HG02943 (cell line): ENCODE measurements at regions not wholly inside any gene's neighbourhood (a gene's known extent, or its start where the extent isn't known, plus 50 kb on each side); places are given as distances from the start of the nearest gene placed in this dataset.

ENCODE experiments used
- ATAC-seq: cut with Tn5 transposase; IDR thresholded peaks from one replicate; pipeline ENCODE4 v1.9.1; 2021; ENCODE audit warnings: mild to moderate bottlenecking, low read depth, moderate library complexity; ENCODE audit not compliant: unreplicated experiment

DNA sequence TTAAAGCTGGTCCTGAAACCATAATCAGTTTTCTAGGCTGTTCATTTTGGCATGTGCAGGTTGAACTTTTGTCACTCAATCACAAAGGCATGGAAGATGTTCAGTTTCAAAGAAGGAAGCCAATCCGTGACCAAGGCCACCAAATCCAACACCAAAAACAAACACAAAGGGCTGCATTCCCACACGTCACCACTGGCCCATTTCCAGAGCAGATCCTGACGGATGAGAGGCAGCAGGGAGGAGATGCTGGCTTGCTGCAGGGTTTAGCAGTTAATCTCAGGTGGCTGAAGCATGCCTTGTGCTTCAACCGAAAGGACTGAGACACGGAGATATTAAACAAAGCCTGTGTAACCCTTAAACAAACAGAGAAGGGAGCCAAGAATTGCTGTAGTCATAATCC lies 191.9 kb upstream of the CTAGE1 start:
- ATAC-seq, result no peak

DNA sequence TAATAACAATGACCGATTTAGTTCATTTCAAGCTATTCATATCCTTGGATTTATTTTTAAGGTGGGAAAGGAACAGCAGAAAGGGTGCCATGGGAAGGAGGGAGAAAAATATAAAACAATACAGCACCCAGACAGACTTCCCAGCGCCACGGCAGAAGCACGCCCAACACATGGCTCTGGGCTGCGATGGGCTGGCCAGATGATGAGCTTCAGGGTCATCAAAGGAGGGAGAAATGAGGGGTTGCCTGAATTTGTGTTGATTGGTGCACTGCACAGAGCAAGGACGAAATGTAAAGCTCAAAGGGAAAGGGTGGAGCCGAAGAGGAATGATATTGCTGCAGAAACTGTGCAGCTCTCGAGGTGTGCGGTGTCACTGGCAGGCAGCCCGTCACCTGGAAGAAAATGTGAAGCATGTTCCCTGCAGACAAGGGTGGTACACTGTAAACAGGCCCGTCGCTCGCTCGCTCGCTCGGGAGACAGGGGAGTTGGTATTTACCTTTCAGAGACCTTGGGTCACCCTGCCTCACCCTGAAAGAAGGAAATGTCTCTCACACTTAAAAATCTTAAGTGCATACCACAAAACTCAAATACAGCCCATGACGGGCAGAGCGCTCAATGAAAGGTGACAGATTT lies 195.5 kb upstream of the CTAGE1 start:
- no peak for ATAC-seq

GRCh38 chr18:22613788-22614187 lies 196.1 kb upstream of the CTAGE1 start:
- no peak for ATAC-seq

DNA sequence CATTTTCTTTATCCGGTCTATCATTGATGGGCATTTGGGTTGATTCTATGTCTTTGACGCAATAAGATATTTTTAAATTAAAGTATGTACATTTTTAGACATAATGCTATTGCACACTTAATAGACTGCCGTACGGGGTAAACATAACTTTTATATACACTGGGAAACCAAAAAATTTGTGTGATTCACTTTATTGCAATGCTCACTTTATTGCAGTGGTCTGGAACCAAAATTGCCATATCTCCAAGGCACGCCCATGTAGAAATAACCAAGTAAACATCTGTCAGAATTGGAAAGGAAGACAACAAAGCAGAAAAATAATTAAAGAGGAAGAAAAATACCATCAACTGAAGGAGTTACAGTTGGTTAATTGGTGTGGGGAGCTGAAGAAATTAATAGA lies 205.8 kb upstream of the CTAGE1 start:
- no peak for ATAC-seq

DNA sequence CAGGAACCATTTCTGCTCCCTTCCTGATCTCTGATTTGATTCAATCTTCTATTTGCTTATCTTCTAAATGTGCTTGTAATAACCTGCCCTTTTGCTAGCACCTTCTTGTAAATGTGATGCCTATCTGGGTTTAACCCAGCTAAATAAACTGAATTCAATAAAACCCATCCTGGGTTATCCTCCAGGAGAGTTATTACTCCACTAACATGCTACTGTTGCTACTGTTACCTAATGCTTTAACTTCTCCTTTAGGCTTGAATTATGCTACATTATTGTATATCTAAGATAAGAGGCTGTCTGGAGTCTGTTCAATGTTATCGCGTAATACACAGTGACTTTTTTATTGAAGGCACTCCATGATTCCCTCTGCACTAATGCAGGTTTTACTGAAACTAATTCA lies 206.5 kb upstream of the CTAGE1 start:
- no peak for ATAC-seq

DNA sequence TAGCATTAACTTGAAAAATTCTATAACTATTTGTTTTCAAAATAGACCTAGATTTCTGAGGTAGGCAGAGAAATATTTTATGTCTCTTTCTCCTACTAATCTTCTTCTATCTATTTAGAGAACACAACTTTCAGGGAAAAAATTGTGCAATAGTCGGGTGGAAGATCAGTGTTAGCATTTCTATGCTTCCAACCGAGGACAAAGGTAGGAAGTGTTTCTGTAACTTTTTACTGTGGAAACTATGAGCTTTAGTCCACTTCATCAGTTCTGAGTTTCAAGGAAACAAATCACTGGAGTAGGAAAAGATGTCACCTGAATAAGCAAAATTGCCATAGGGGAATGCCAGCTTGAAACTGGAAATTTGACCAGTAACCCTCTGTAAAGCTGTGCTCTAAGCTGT lies 207.7 kb upstream of the CTAGE1 start:
- ATAC-seq, result no peak

- ATAC-seq, result no peak
Measured at GRCh38 chr18:22626771-22627170, 209.1 kb upstream of the CTAGE1 start.

DNA sequence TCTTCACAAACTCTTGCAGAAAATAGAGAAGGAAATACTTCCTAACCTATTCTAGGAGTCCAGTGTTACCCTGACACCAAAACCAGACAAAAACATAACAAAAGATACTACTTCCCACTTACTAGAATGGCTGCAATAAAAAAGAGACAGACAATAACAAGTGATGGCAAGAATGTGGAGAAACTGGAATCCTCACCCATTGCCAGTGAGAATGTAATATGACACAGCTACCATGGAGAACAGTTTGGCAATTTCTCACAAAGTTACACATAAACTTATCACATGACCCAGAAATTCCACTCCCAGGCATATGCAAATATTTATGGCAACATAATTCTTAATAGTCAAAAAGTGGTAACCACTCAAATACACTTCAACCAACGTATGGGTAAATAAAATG lies 209.8 kb upstream of the CTAGE1 start:
- no peak for ATAC-seq

- ATAC-seq, result no peak
Measured at GRCh38 chr18:22628795-22629510, 211.2 kb upstream of the CTAGE1 start.

GRCh38 chr18:22630980-22631379 lies 213.3 kb upstream of the CTAGE1 start:
- ATAC-seq, result no peak

DNA sequence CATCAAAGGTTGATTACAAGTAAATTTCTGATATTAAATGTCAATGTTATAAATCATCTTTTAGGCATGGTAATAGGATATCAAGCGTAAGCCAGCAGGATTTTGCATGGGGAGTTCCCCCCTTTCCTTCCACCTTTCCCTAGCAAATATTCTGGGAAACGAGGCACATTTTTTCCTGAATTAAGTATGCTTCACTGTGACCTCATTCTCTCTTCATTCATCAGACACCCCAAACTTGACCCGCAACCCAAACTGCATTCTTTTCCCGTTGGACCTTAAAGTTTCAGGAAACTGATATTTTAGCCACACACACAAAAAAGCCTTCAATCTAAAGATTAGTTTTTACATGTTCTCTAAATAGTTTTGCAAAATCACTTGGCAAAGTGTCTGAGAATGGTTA lies 214.5 kb upstream of the CTAGE1 start:
- no peak for ATAC-seq

DNA sequence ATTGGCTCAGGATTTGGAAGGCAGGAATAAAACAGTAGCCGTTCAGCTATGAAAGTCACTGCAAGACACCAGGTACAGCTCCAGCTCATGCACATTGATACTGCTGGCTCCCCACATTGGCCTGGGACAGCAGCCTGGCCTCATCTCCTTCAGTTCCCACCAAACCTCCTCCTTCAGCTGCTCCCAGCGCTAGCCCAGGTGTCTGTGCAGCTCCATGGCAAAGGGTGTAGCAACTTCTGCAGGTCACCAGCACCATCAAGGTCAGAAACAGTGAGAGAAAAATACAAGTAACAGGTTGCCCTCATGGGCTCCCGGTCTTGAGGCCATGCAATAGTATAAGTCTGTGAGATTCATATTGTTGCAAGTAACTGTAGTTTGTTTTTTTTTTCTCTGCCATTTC lies 216.7 kb upstream of the CTAGE1 start:
- no peak for ATAC-seq

- ATAC-seq, result no peak
Measured at GRCh38 chr18:22637787-22638186, 220.1 kb upstream of the CTAGE1 start.

DNA sequence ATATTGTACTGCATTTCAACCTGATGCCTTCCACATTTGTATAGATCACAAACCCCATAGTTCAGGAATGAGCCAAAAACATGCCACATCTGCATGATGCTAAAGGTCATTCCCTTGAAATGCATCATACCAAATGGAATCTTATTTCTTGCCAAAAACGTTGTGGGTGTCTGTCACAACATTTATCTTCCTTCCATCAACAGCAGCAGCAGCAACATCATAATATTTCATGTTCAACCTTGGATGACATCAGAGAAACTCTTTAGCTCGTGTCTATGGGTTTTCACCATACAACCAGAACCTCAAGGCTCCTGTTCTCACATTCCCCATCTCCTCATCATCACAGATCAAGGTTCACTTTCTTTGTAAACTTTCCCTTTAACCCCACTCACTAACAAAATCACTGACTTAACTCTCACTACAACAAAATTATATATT lies 221.3 kb upstream of the CTAGE1 start:
- ATAC-seq, result no peak

GRCh38 chr18:22639561-22639960 lies 221.8 kb upstream of the CTAGE1 start:
- ATAC-seq, result no peak

GRCh38 chr18:22640281-22640842 lies 222.6 kb upstream of the CTAGE1 start:
- ATAC-seq, result no peak

GRCh38 chr18:22641958-22642357 lies 224.2 kb upstream of the CTAGE1 start:
- no peak for ATAC-seq

DNA sequence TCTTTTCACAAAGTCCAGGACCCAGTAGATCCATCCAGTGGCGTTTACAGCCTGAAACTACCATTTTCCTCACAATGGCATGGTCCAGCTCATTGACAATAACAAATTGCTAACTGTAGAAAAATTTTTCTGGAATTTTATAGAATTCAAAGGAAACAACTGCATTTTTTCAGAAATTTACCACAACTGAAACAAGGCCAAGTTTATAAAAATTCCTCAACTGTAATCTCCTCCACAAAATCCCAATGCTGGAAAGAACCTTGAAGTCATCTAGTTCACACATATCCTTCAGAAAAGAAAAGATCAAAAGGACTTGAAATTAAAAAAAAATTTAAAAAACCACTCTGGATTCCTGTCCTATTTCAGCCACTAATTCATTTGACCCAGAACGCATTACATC lies 226.0 kb upstream of the CTAGE1 start:
- no peak for ATAC-seq

DNA sequence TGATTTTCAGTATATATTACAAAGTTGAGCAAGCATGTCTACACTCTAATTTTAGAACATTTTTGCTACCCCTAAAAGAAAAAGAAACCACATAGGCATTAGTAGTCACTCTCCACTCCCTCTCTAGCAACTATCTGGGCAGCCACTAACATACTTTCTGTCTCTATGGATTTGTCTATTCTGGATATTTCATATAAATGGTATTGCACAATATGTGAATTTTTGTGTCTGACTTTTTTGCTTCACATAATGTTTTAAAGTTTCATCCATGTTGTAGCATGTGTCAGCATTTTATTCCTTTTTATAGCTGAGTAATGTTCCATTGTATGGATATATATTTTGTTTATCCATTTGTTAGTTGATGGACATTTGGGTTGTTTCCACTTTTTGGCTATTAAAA lies 232.5 kb upstream of the CTAGE1 start:
- no peak for ATAC-seq

DNA sequence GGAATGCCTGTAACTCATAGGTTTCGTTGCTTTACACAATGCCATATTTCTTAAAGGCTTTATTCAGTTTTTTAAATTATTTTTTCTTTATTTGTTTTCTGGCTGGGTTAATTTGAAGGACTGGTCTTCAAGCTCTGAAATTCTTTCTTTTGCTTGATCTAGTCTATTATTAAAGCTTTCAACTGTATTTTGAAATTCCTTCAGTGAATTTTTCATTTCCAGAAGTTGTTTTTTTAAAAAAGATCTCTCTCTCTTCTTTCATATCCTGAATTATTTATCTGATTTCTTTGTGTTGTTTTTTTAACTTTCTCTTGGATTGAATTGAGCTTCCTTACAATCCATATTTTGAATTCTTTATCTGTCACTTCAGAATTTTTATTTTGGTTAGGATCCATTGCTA lies 239.9 kb upstream of the CTAGE1 start:
- no peak for ATAC-seq

- ATAC-seq, result no peak
Measured at GRCh38 chr18:22658318-22658717, 240.6 kb upstream of the CTAGE1 start.

DNA sequence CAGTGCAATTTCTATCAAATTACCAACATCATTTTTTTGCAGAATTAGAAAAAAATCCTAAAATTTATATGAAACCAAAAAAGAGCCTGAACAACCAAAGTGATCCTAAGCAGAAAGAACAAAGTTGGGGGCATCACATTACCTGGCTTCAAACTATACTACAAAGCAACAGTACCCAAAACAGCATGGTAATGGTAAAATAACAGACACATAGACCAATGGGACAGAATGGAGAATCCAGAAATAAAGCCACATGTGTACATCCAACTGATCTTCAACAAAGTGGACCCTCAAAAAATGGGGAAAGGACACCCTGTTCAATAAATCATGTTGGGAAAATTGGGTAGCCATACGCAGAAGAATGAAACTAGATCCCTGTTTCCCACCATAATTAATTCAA lies 245.7 kb upstream of the CTAGE1 start:
- no peak for ATAC-seq
